ENCODE measurements at regions not wholly inside any gene's neighbourhood (a gene's known extent, or its start where the extent isn't known, plus 50 kb on each side); places are given as distances from the start of the nearest gene placed in this dataset.
A peak's percentile ranks its signal among the peaks of the same experiment; 100 is the strongest.

DNA sequence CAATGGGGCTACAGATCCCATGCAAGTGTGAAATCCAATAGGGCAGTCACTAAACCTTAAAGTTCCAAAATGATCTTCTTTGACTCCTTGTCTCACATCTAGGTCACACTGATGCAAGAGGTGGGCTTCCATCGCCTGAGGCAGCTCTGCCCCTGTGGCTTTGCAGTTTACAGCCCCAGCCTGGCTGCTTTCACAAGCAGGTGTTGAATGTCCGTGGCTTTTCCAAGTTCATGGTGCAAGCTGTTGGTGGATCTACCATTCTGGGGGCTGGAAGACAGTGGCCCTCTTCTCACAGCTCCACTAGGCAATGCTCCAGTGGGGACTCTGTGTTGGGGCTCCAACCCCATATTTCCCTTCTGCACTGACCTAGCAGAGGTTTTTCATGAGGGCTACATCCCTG, 68.5 kb upstream of the PRR20G start:
- DNase-seq (ENCODE audit: low spot score) (no peak), FAIRE-seq (no peak)

- FAIRE-seq (no peak), DNase-seq (ENCODE audit: low spot score) (no peak)
Observed at GRCh38 chr3:127354761-127355160, 66.9 kb upstream of the PRR20G start.

GRCh38 chr3:127352612-127353011, 64.8 kb upstream of the PRR20G start:
- no peak for DNase-seq (ENCODE audit: low spot score)

DNA sequence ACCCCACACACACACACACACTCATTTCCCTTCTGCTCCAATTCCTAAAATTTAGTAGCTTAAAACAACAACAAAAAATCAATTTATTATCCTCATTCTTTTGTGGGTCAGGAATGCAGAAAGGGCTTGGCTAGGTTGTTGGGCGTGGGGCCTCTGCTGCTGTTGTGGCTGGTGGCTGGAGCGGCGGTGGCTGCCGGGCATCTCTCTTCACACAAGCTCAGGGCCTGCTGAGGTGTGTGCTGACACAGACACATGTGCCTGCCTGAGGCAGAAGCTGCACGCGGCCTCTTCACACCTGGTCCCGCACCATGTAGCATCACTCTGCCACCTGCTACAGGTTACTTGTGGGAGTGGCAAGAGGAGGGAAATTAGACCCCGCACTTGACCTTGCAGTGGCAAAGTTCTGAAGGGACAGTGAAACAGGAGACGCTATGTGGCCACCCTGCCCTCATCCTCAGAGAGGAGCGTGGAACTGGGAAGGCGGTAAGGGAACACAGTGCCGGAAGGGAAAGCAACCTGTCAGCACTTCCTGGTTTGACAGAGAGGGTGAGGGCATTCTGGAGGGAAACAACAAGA, 64.0 kb upstream of the PRR20G start:
- DNase-seq (ENCODE audit: low spot score) (no peak), FAIRE-seq (no peak)

More at GRCh38 chr3:127352612-127353011, 64.8 kb upstream of the PRR20G start:
- no peak for FAIRE-seq

GRCh38 chr3:127351321-127351720, 63.5 kb upstream of the PRR20G start:
- DNase-seq (ENCODE audit: low spot score): no peak
- FAIRE-seq: no peak

- DNase-seq (ENCODE audit: low spot score) (no peak), FAIRE-seq (no peak)
Observed at GRCh38 chr3:127350172-127351050, 62.6 kb upstream of the PRR20G start.

DNA sequence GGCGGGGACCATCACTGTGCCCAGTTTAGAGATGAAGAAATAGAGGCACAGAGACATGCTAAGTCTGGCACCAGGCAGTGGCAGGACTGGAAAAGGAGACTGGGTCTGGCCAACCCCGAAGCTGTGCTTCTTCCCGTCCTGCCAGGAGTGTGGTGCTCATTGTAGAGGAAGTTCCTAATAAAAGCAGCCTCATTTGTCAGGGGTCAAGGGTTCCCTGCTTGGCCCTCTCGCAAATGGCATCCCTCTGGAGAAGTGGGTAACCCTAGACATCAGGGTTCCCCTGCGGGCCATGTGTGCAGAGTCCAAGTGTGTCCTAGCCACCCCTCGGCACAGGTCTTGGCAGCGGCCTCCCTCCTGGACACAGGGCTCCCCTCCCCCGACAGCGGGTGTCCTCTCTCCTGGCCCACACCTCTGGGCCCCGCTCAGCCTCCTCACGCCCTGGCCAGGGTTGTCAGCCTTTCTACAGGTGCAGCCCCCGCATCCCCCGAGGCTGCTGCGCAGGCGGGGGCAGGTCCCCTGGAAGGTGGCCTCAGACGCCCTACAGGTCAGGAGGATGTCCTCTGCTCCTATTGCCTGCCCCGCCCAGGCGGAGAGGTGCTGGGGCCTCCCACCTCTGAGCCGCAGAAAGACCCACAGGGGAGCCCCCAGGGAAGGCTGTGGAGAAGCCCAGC, 61.8 kb upstream of the PRR20G start:
- DNase-seq (ENCODE audit: low spot score): no peak
- FAIRE-seq: no peak

GRCh38 chr3:127342735-127343134, 54.9 kb upstream of the PRR20G start:
- no peak for DNase-seq (ENCODE audit: low spot score)
- FAIRE-seq: no peak

- no peak for FAIRE-seq
- no peak for DNase-seq (ENCODE audit: low spot score)
Observed at GRCh38 chr3:127339928-127340861, 52.3 kb upstream of the PRR20G start.

- FAIRE-seq (peak; percentile 99), DNase-seq (ENCODE audit: low spot score) (no peak)
Observed at GRCh38 chr3:127339016-127339415, 51.2 kb upstream of the PRR20G start.

GRCh38 chr3:127337911-127338531, 50.2 kb upstream of the PRR20G start:
- DNase-seq (ENCODE audit: low spot score) (no peak), FAIRE-seq (no peak)
